K562 (cell line): ENCODE measurements at regions not wholly inside any gene's neighbourhood (a gene's known extent, or its start where the extent isn't known, plus 50 kb on each side); places are given as distances from the start of the nearest gene placed in this dataset.

ENCODE experiments used
- NFE2L1 ChIP-seq: fragments of 450-650 bp; IDR thresholded peaks from 2 replicates; pipeline ENCODE4 v1.6.1; 2016; ENCODE audit warnings: missing genetic modification characterization, low read depth, mild to moderate bottlenecking, missing compliant biosample characterization, moderate library complexity, borderline replicate concordance
- TF ChIP-seq, protein P1 (sequence below), 2 experiments: IDR thresholded peaks; 2 replicates each; pipeline ENCODE4 v1.6.1; 2012; ENCODE audit warnings: improper control_type of control experiment in 2 of 2, low read depth in 2 of 2, low read length in 2 of 2, borderline replicate concordance in 1 of 2
- TF ChIP-seq, protein P2 (sequence below): fragments of 250-450 bp; sonication (Bioruptor Pico); IDR thresholded peaks from 2 replicates; pipeline ENCODE4 v1.4.0; 2020; ENCODE audit warnings: borderline replicate concordance
- TF ChIP-seq, protein P3 (sequence below): IDR thresholded peaks from 2 replicates; pipeline ENCODE4 v1.6.1; 2016; ENCODE audit warnings: missing genetic modification characterization, missing compliant biosample characterization
- TF ChIP-seq, protein P4 (sequence below), 2 experiments: fragments of 450-650 bp in 1 of 2; IDR thresholded peaks; 2 replicates each; pipeline ENCODE4 v1.6.1; 2011 to 2017; ENCODE audit warnings: low read depth in 2 of 2, antibody characterized with exemption in 1 of 2, borderline replicate concordance in 1 of 2, low read length in 1 of 2, mild to moderate bottlenecking in 1 of 2, mixed read lengths in 1 of 2; ENCODE audit not compliant: control insufficient read depth in 1 of 2
- TF ChIP-seq, protein P5 (sequence below): fragments of 250-450 bp; sonication (Bioruptor Pico); IDR thresholded peaks from 2 replicates; pipeline ENCODE4 v1.5.1; 2021; ENCODE audit warnings: mild to moderate bottlenecking

DNA sequence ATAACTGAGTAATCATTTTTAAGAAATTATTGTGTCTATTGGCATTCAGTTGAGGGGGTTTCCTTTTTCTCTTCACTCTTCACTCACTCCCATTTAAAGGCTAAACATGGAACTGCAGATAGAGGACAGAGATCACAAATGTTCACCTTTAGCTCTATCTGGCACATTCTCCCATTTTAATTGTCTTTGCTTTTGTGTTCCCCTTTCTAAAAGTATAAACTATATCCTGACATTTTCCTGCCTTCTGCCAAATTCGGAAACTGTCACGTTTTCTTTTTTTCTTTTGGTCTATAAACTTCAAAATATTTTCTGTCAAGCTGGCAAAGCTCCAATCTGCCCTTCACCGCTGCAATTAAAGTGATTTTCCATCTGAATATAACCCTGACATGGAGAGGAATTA is 219.8 kb upstream of the CDKN3 start (continued):
- TF ChIP-seq, protein P1, sequence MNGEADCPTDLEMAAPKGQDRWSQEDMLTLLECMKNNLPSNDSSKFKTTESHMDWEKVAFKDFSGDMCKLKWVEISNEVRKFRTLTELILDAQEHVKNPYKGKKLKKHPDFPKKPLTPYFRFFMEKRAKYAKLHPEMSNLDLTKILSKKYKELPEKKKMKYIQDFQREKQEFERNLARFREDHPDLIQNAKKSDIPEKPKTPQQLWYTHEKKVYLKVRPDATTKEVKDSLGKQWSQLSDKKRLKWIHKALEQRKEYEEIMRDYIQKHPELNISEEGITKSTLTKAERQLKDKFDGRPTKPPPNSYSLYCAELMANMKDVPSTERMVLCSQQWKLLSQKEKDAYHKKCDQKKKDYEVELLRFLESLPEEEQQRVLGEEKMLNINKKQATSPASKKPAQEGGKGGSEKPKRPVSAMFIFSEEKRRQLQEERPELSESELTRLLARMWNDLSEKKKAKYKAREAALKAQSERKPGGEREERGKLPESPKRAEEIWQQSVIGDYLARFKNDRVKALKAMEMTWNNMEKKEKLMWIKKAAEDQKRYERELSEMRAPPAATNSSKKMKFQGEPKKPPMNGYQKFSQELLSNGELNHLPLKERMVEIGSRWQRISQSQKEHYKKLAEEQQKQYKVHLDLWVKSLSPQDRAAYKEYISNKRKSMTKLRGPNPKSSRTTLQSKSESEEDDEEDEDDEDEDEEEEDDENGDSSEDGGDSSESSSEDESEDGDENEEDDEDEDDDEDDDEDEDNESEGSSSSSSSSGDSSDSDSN (IDR thresholded peaks at IDR 0.05; ENCODE audit: borderline replicate concordance in 1 of 2, low read depth in 2 of 2, low read length in 2 of 2), result no peak
- TF ChIP-seq, protein P2, sequence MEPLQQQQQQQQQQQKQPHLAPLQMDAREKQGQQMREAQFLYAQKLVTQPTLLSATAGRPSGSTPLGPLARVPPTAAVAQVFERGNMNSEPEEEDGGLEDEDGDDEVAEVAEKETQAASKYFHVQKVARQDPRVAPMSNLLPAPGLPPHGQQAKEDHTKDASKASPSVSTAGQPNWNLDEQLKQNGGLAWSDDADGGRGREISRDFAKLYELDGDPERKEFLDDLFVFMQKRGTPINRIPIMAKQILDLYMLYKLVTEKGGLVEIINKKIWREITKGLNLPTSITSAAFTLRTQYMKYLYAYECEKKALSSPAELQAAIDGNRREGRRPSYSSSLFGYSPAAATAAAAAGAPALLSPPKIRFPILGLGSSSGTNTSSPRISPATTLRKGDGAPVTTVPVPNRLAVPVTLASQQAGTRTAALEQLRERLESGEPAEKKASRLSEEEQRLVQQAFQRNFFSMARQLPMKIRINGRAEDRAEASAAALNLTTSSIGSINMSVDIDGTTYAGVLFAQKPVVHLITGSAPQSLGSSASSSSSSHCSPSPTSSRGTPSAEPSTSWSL (CRISPR knock-in tag), result no peak
- TF ChIP-seq, protein P3, sequence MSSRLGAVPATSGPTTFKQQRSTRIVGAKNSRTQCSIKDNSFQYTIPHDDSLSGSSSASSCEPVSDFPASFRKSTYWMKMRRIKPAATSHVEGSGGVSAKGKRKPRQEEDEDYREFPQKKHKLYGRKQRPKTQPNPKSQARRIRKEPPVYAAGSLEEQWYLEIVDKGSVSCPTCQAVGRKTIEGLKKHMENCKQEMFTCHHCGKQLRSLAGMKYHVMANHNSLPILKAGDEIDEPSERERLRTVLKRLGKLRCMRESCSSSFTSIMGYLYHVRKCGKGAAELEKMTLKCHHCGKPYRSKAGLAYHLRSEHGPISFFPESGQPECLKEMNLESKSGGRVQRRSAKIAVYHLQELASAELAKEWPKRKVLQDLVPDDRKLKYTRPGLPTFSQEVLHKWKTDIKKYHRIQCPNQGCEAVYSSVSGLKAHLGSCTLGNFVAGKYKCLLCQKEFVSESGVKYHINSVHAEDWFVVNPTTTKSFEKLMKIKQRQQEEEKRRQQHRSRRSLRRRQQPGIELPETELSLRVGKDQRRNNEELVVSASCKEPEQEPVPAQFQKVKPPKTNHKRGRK (tag), result no peak
- TF ChIP-seq, protein P4, sequence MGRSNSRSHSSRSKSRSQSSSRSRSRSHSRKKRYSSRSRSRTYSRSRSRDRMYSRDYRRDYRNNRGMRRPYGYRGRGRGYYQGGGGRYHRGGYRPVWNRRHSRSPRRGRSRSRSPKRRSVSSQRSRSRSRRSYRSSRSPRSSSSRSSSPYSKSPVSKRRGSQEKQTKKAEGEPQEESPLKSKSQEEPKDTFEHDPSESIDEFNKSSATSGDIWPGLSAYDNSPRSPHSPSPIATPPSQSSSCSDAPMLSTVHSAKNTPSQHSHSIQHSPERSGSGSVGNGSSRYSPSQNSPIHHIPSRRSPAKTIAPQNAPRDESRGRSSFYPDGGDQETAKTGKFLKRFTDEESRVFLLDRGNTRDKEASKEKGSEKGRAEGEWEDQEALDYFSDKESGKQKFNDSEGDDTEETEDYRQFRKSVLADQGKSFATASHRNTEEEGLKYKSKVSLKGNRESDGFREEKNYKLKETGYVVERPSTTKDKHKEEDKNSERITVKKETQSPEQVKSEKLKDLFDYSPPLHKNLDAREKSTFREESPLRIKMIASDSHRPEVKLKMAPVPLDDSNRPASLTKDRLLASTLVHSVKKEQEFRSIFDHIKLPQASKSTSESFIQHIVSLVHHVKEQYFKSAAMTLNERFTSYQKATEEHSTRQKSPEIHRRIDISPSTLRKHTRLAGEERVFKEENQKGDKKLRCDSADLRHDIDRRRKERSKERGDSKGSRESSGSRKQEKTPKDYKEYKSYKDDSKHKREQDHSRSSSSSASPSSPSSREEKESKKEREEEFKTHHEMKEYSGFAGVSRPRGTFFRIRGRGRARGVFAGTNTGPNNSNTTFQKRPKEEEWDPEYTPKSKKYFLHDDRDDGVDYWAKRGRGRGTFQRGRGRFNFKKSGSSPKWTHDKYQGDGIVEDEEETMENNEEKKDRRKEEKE (IDR thresholded peaks at IDR 0.05; ENCODE audit: borderline replicate concordance in 1 of 2, control insufficient read depth in 1 of 2, low read depth in 2 of 2, low read length in 1 of 2), result no peak
- no peak for TF ChIP-seq NFE2L1
- TF ChIP-seq, protein P5, sequence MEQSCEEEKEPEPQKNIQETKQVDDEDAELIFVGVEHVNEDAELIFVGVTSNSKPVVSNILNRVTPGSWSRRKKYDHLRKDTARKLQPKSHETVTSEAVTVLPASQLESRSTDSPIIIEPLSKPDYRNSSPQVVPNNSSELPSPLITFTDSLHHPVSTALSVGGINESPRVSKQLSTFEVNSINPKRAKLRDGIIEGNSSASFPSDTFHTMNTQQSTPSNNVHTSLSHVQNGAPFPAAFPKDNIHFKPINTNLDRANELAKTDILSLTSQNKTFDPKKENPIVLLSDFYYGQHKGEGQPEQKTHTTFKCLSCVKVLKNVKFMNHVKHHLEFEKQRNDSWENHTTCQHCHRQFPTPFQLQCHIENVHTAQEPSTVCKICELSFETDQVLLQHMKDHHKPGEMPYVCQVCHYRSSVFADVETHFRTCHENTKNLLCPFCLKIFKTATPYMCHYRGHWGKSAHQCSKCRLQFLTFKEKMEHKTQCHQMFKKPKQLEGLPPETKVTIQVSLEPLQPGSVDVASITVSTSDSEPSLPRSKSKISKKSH (CRISPR knock-in tag), result no peak
